Mesendoderm (in vitro differentiated cells): ENCODE measurements at regions not wholly inside any gene's neighbourhood (a gene's known extent, or its start where the extent isn't known, plus 50 kb on each side); places are given as distances from the start of the nearest gene placed in this dataset.
"Not testable (repeated sequence)": the region's sequence is repeated elsewhere in the genome, so short reads cannot be mapped to it uniquely, and the experiment has no call there.

Experiments used
- DNase-seq: peaks from one replicate; pipeline ENCODE4 v3.0.0; 2013
- H2AK5ac ChIP-seq: 2 replicates; pipeline ENCODE4 v1.6.1; 2013; ENCODE audit warnings: low read length, inconsistent platforms
- H2BK120ac ChIP-seq: 2 replicates; pipeline ENCODE4 v1.6.1; 2013; ENCODE audit warnings: low read depth, mild to moderate bottlenecking, low read length, moderate library complexity, mixed read lengths
- H2BK15ac ChIP-seq: replicated peaks from 2 replicates; pipeline ENCODE4 v1.6.1; 2013; ENCODE audit warnings: low read depth, mild to moderate bottlenecking, moderate library complexity
- H2BK5ac ChIP-seq: 2 replicates; pipeline ENCODE4 v1.6.1; 2013; ENCODE audit warnings: low read length, inconsistent platforms
- H3K18ac ChIP-seq: 2 replicates; pipeline ENCODE4 v1.6.1; 2013; ENCODE audit warnings: mild to moderate bottlenecking, low read length, mixed read lengths
- H3K23ac ChIP-seq: one replicate; pipeline ENCODE4 v1.6.1; 2013; ENCODE audit warnings: low read length
- H3K27ac ChIP-seq: 2 replicates; pipeline ENCODE4 v1.5.1; 2013; ENCODE audit warnings: low read depth, mild to moderate bottlenecking, inconsistent platforms, low read length, moderate library complexity
- H3K27me3 ChIP-seq: 2 replicates; pipeline ENCODE4 v1.6.1; 2013; ENCODE audit warnings: low read length, control low read depth, mild to moderate bottlenecking, inconsistent platforms; ENCODE audit not compliant: insufficient read depth, poor library complexity
- H3K36me3 ChIP-seq: 2 replicates; pipeline ENCODE4 v1.6.1; 2013; ENCODE audit warnings: low read length, inconsistent platforms; ENCODE audit not compliant: control insufficient read depth, insufficient read depth
- H3K4ac ChIP-seq: one replicate; pipeline ENCODE4 v1.6.1; 2013; ENCODE audit warnings: low read depth, mild to moderate bottlenecking, low read length, moderate library complexity
- H3K4me1 ChIP-seq: 2 replicates; pipeline ENCODE4 v1.6.1; 2013; ENCODE audit warnings: low read depth, low read length, inconsistent platforms; ENCODE audit not compliant: control insufficient read depth
- H3K4me2 ChIP-seq: 2 replicates; pipeline ENCODE4 v1.6.1; 2013; ENCODE audit warnings: low read length
- H3K4me3 ChIP-seq: 2 replicates; pipeline ENCODE4 v1.5.1; 2013; ENCODE audit warnings: mild to moderate bottlenecking, low read length
- H3K56ac ChIP-seq: one replicate; pipeline ENCODE4 v1.6.1; 2013; ENCODE audit warnings: low read length
- H3K79me1 ChIP-seq: 2 replicates; pipeline ENCODE4 v1.6.1; 2013; ENCODE audit warnings: low read length, inconsistent platforms
- H3K79me2 ChIP-seq: 2 replicates; pipeline ENCODE4 v1.6.1; 2013; ENCODE audit warnings: mild to moderate bottlenecking, low read length; ENCODE audit not compliant: control insufficient read depth, insufficient read depth
- H3K9ac ChIP-seq: 2 replicates; pipeline ENCODE4 v1.6.1; 2013; ENCODE audit warnings: low read length, inconsistent platforms
- H4K5ac ChIP-seq: one replicate; pipeline ENCODE4 v1.6.1; 2013; ENCODE audit warnings: low read length
- H4K8ac ChIP-seq: one replicate; pipeline ENCODE4 v1.6.1; 2013; ENCODE audit warnings: low read depth, mild to moderate bottlenecking, control low read depth, low read length, moderate library complexity
- WGBS: extraction: QIAGEN DNeasy Blood & Tissue Kit; methylation state at CpG from one replicate; pipeline ENCODE4 v1.1.7; 2013; ENCODE audit warnings: low lambda C conversion rate, missing lambda C conversion rate; ENCODE audit not compliant: insufficient coverage; ENCODE audit errors: extremely low coverage; 5-methylcytosine and 5-hydroxymethylcytosine counted together

DNA sequence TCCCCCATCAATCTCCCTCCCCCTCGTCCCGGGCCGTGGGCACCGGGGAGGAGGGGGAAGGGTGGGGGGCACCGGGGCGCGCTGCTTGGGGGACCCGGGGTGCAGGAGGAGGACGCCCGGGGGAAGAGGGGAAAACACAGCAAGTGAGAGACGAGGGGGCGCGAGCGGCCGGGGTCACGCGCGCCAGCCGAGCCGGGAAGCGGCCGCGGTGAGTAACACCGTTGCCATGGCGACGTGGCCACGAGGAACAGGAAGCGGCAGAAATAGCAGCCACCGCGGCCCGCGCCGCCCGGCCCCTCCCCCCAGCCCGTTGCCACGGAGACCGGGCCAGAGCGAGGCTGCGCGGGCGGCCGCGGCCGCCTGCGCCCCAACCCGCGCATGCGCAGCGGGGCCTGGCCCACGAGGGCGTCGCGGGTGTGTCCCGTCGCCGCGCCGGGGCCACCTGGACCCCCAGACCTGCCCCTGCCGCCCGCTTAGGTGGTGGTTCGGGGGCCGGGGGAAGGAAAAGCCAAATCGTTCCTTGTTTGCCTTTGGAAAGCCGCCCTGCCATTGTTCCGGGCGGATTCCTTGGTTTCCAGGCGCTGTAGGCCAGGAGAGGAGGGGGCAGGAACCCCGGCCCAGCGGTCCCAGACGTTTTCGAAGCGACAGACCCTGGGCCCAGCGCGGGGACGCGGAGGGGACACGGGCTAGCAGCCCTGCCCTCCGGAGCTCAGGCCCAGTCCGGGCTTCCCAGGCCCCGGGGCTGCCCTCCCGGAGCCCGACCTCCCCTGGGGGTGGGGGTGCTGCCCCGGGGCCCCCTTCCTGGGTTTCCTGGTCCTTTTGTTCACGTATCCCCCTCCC is 207.1 kb downstream of the C9orf50 start:
- H3K36me3 ChIP-seq = no peaks in the 10 kb centered on the region
- H3K79me2 ChIP-seq = no peaks in the 10 kb centered on the region
- H3K4me1 ChIP-seq = peaks cover 3% of the 10 kb centered on the region
- H4K8ac ChIP-seq = peak overlapping the region; percentile 91
- H3K79me1 ChIP-seq = no peaks in the 10 kb centered on the region
- peak overlapping the region; percentile 99 for H3K4ac ChIP-seq
- peak overlapping the region; percentile 31 for H3K4me2 ChIP-seq
- H2BK5ac ChIP-seq = peak overlapping the region; percentile 10
- peak overlapping the region; percentile 73 for H3K9ac ChIP-seq
- H2AK5ac ChIP-seq = no peak overlapping the region
- H3K18ac ChIP-seq = peak overlapping the region; percentile 98
- no peak overlapping the region for H2BK15ac ChIP-seq
- WGBS = no CpG with 5 or more reads among the region's 84 CpGs
- H3K27ac ChIP-seq = peak overlapping the region; percentile 76
- peak; percentile 97 for DNase-seq
- H4K5ac ChIP-seq = no peak overlapping the region
- H3K27me3 ChIP-seq = no peaks in the 10 kb centered on the region
- peak overlapping the region; percentile 85 for H3K56ac ChIP-seq
- peak overlapping the region; percentile 1 for H3K23ac ChIP-seq
- peak overlapping the region; percentile 77 for H2BK120ac ChIP-seq
- no peak overlapping the region for H3K4me3 ChIP-seq

DNA sequence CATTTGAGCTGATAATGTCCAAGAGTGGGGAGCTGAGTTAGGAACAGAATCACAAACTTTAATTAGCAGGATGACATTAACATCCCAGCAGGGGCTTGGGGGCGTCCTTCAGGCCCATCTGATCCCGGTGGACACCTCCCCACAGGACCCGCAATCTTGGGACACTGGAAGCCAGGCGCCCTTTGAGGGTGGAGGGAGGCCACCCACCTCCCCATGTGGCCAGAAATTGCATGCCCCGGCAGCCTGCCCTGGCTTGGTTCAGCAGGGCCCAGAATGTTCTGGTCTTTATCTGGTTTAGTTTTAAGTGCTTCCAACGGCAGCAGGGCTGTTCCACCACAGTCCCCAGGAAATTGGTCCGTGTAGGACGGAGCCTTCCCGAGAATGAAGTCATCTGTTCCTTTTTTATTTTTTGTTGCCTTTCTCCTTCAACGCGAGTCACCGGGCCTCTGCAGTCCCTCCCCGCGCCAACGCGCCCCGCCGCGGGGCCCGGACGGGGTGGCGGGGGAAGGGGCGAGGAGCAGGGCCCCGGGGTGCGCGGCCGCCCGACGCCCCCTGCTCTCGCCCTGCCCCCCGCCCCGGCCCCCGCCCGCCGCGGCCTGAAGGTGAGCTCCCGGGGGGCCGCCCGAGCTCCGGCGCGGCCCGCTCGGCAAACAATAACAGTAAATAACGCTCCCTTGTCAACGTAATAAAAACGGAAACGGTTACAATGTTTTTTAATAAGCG is 207.9 kb downstream of the C9orf50 start:
- no peak overlapping the region for H2BK15ac ChIP-seq
- H3K4me2 ChIP-seq = peak overlapping the region; percentile 31
- H3K23ac ChIP-seq = no peak overlapping the region
- peak overlapping the region; percentile 98 for H3K18ac ChIP-seq
- peak overlapping the region; percentile 77 for H2BK120ac ChIP-seq
- no peaks in the 10 kb centered on the region for H3K27me3 ChIP-seq
- no peak overlapping the region for H2AK5ac ChIP-seq
- no peak overlapping the region for H4K5ac ChIP-seq
- peak overlapping the region; percentile 87 for H4K8ac ChIP-seq
- peak overlapping the region; percentile 99 for H3K4ac ChIP-seq
- no CpG with 5 or more reads among the region's 49 CpGs for WGBS
- no peaks in the 10 kb centered on the region for H3K79me1 ChIP-seq
- H3K4me3 ChIP-seq = no peak overlapping the region
- H3K56ac ChIP-seq = peak overlapping the region; percentile 85
- H3K79me2 ChIP-seq = no peaks in the 10 kb centered on the region
- H2BK5ac ChIP-seq = no peak overlapping the region
- H3K36me3 ChIP-seq = no peaks in the 10 kb centered on the region
- H3K9ac ChIP-seq = peak overlapping the region; percentile 62
- H3K27ac ChIP-seq = peak overlapping the region; percentile 65
- DNase-seq = peak; percentile 78
- peaks cover 3% of the 10 kb centered on the region for H3K4me1 ChIP-seq

DNA sequence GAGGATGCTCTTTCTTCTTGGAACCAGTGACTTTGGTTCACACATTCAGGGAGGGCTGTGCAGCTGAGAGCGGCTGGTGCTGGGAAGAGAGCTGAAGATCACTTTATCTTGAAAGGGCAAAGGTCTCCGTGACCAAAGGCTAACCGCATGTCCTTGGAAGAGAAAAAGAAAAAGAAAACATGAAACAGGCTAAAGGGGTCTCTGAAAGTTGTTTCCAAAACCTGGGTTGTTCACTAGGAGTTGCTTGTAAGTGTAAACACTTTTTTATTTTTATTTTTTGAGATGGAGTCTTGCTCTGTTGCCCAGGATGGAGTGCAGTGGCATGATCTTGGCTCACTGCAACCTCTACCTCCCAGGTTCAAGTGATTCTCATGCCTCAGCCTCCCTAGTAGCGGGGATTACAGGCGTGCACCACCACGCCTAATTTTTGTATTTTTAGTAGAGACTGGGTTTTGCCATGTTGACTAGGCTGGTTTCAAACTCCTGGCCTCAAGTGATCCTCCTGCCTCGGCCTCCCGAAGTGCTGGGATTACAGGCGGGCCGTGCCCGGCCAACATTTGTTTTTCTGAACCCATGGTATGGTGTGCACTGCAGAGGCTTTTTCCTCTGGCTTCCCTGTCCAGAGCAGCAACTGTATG is 208.6 kb downstream of the C9orf50 start:
- not testable (repeated sequence) for H3K4me1 ChIP-seq, H2BK120ac ChIP-seq, H3K18ac ChIP-seq, DNase-seq, H2BK15ac ChIP-seq, H2BK5ac ChIP-seq, H4K8ac ChIP-seq, H2AK5ac ChIP-seq, H4K5ac ChIP-seq, H3K79me1 ChIP-seq, H3K4me2 ChIP-seq, H3K4me3 ChIP-seq, H3K79me2 ChIP-seq, H3K23ac ChIP-seq, H3K36me3 ChIP-seq, H3K27me3 ChIP-seq
- Histone ChIP-seq H3K56ac (peak overlapping the region; percentile 85), H3K9ac (peak overlapping the region; percentile 62), H3K4ac (peak overlapping the region; percentile 99), H3K27ac (peak overlapping the region; percentile 65)
- no CpG with 5 or more reads among the region's 11 CpGs for WGBS

DNA sequence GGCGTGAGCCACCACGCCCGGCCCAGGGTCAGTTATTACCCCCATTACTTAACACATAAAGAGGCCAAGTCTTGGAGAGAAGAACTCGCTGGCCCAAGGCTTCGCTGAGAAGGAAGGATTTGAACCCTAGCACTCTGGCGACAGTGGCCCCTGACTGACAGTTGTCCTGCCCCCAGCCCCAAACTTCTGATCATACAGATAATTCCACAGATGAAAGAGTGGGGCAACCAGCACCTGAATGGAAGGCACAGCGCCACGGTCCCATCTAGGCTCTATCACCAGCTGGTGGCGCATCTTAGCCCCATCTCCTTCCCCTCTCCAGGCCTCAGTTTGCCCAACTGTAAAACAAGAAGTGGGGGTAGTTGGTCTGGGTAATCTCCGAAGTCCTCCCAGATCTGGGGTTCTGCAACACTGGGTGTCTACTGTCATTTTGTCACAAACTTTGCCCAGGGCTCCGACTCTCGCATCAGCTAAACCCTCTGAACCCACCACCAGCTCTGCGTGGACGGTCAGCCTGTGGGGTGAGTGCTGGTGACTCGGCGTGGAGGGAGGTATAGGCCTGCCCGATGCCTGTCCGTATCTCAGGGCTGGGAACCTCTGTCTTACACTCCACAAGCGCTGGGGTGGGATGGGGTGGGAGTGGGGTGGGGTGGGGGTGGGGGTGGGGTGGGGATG is 209.3 kb downstream of the C9orf50 start:
- H2BK120ac ChIP-seq = no peak overlapping the region
- H3K56ac ChIP-seq = peak overlapping the region; percentile 3
- H3K23ac ChIP-seq = no peak overlapping the region
- H3K27me3 ChIP-seq = no peaks in the 10 kb centered on the region
- no peak overlapping the region for H2AK5ac ChIP-seq
- no peak overlapping the region for H4K8ac ChIP-seq
- H3K4ac ChIP-seq = no peak overlapping the region
- no peaks in the 10 kb centered on the region for H3K79me1 ChIP-seq
- H3K27ac ChIP-seq = no peak overlapping the region
- H3K18ac ChIP-seq = no peak overlapping the region
- no peak overlapping the region for H3K9ac ChIP-seq
- H3K79me2 ChIP-seq = no peaks in the 10 kb centered on the region
- WGBS = no CpG with 5 or more reads among the region's 19 CpGs
- no peak overlapping the region for H2BK15ac ChIP-seq
- H2BK5ac ChIP-seq = no peak overlapping the region
- no peaks in the 10 kb centered on the region for H3K36me3 ChIP-seq
- H3K4me2 ChIP-seq = no peak overlapping the region
- no peak for DNase-seq
- H4K5ac ChIP-seq = no peak overlapping the region
- peaks cover 3% of the 10 kb centered on the region for H3K4me1 ChIP-seq
- H3K4me3 ChIP-seq = no peak overlapping the region

DNA sequence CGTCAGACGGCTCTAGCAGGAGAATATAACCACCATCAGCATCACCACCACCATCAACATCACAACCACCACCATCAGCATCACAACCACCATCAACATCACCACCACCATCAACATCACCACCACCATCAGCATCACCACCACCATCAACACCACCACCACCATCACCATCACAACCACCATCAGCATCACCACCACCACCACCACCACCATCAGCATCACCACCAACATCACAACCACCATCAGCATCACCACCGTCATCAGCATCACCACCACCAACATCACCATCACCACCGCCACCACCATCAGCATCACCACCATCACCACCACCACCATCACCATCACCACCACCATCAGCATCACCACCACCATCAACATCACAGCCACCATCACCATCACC is 210.7 kb downstream of the C9orf50 start:
- Histone ChIP-seq H2AK5ac (no peak overlapping the region), H3K18ac (no peak overlapping the region), H3K56ac (no peak overlapping the region), H3K79me2 (no peaks in the 10 kb centered on the region), H3K4ac (no peak overlapping the region), H2BK5ac (no peak overlapping the region), H3K4me3 (no peak overlapping the region), H3K27ac (no peak overlapping the region), H3K79me1 (no peaks in the 10 kb centered on the region), H3K9ac (no peak overlapping the region), H3K4me1 (peaks cover 3% of the 10 kb centered on the region), H3K23ac (no peak overlapping the region), H4K5ac (no peak overlapping the region), H4K8ac (no peak overlapping the region), H3K36me3 (no peaks in the 10 kb centered on the region), H2BK15ac (no peak overlapping the region), H3K27me3 (no peaks in the 10 kb centered on the region), H2BK120ac (no peak overlapping the region), H3K4me2 (no peak overlapping the region)
- WGBS = no CpG with 5 or more reads among the region's 4 CpGs
- no peak for DNase-seq
